K562 (cell line): ENCODE measurements at regions not wholly inside any gene's neighbourhood (a gene's known extent, or its start where the extent isn't known, plus 50 kb on each side); places are given as distances from the start of the nearest gene placed in this dataset.

Experiments used
- ATAC-seq: fragments of 200-7000 bp; cut with Tn5 transposase; 3 replicates; pipeline ENCODE4 v1.9.1; 2020; ENCODE audit warnings: moderate library complexity
- BruUV-seq: library from RNA; stranded (reverse); fragments of 400-500 nt; replicated peaks from 2 replicates; lab custom pipeline; 2021; lab: Mats Ljungman, UMichigan
- CTCF ChIA-PET: fragments of 300-600 bp; formaldehyde crosslinking; extraction: SDS; loops from one replicate; lab custom pipeline; 2021; ENCODE audit warnings: low intra/inter-chr PET ratio; lab: Yijun Ruan, JAX
- POLR2A ChIA-PET: fragments of 300-600, 350-650 bp; sonication (Branson Sonifier 250); formaldehyde crosslinking; extraction: SDS; loops from one replicate; lab custom pipeline; 2021; ENCODE audit warnings: antibody characterized with exemption, inconsistent platforms; lab: Yijun Ruan, JAX
- DNase-seq, 4 experiments: peaks; one replicate each; pipeline versions ENCODE4 v3.0.0 to v3.0.0-alpha.2; 2011 to 2018; ENCODE audit warnings: low spot score in 3 of 4, mixed read lengths in 3 of 4; ENCODE audit errors: extremely low read depth in 1 of 4
- FAIRE-seq: peaks from 2 replicates; lab custom pipeline; 2011; peaks lifted over from hg19 to GRCh38; lab: Jason Lieb, UNC
- H2AFZ ChIP-seq: 2 replicates; pipeline ENCODE4 v1.6.0; 2011; ENCODE audit warnings: low read depth, low read length, control low read depth, inconsistent platforms
- H3K27ac ChIP-seq: fragments of 200-600 bp; 3 replicates; pipeline ENCODE4 v1.8.0; 2011; ENCODE audit warnings: low read depth, mild to moderate bottlenecking, control low read depth, inconsistent platforms, low read length, moderate library complexity, mixed read lengths; ENCODE audit errors: extremely low read depth
- H3K27me3 ChIP-seq, 2 experiments: fragments of 300-600 bp in 1 of 2; 2 replicates in 1 of 2; 3 replicates in 1 of 2; pipeline versions ENCODE4 v1.6.0 to v1.8.0; 2011; ENCODE audit warnings: inconsistent platforms in 2 of 2, low read length in 2 of 2, mild to moderate bottlenecking in 1 of 2, mixed read lengths in 1 of 2, moderate library complexity in 1 of 2; ENCODE audit not compliant: control insufficient read depth in 2 of 2, insufficient read depth in 2 of 2
- H3K36me3 ChIP-seq: fragments of 300-600 bp; 3 replicates; pipeline ENCODE4 v1.8.0; 2011; ENCODE audit warnings: mild to moderate bottlenecking, low read length, inconsistent platforms; ENCODE audit not compliant: control insufficient read depth, insufficient read depth
- H3K4me1 ChIP-seq, 2 experiments: fragments of 200-600 bp in 1 of 2; replicated peaks in 1 of 2; 2 replicates in 1 of 2; 3 replicates in 1 of 2; pipeline versions ENCODE4 v1.5.1 to v1.8.0; 2011; ENCODE audit warnings: inconsistent platforms in 2 of 2, low read length in 2 of 2, mild to moderate bottlenecking in 1 of 2, mixed read lengths in 1 of 2, moderate library complexity in 1 of 2; ENCODE audit not compliant: control insufficient read depth in 2 of 2, insufficient read depth in 2 of 2
- H3K4me2 ChIP-seq: 2 replicates; pipeline ENCODE4 v1.6.1; 2011; ENCODE audit warnings: low read length, control low read depth, inconsistent platforms, mixed read lengths; ENCODE audit not compliant: insufficient read depth
- H3K4me3 ChIP-seq: fragments of 200-600 bp; sonication (generic), shearing (Covaris generic); 2 replicates; pipeline ENCODE4 v1.5.1; 2016; ENCODE audit warnings: control low read depth, inconsistent platforms
- H3K79me2 ChIP-seq: fragments of 200-600 bp; 3 replicates; pipeline ENCODE4 v1.8.0; 2011; ENCODE audit warnings: low read length, inconsistent platforms; ENCODE audit not compliant: control insufficient read depth, insufficient read depth
- H3K9ac ChIP-seq, 2 experiments: 2 replicates each; pipeline versions ENCODE4 v1.6.0 to v1.6.1; 2011; ENCODE audit warnings: low read depth in 2 of 2, low read length in 2 of 2, control low read depth in 1 of 2, inconsistent platforms in 1 of 2, mild to moderate bottlenecking in 1 of 2, mixed read lengths in 1 of 2; ENCODE audit not compliant: insufficient read depth in 1 of 2
- H3K9me1 ChIP-seq: one replicate; pipeline ENCODE4 v1.6.0; 2011; ENCODE audit warnings: inconsistent platforms, mild to moderate bottlenecking, low read length, moderate library complexity; ENCODE audit not compliant: control insufficient read depth, insufficient read depth
- H3K9me3 ChIP-seq: replicated peaks from 2 replicates; pipeline ENCODE4 v1.5.1; 2011; ENCODE audit warnings: low read depth, low read length, inconsistent platforms; ENCODE audit not compliant: control insufficient read depth, insufficient read depth
- H4K20me1 ChIP-seq: replicated peaks from 2 replicates; pipeline ENCODE4 v1.6.1; 2011; ENCODE audit warnings: low read length, inconsistent platforms, mixed read lengths; ENCODE audit not compliant: control insufficient read depth, insufficient read depth
- HEY1 ChIP-seq: fragments of 250-450 bp; sonication (Bioruptor Pico); IDR thresholded peaks from 2 replicates; pipeline ENCODE4 v1.5.0; 2020; ENCODE audit warnings: mild to moderate bottlenecking, moderate library complexity, borderline replicate concordance
- MEF2A ChIP-seq: IDR thresholded peaks from 2 replicates; pipeline ENCODE4 v1.6.1; 2011; ENCODE audit warnings: low read depth, mild to moderate bottlenecking, low read length, moderate library complexity; ENCODE audit not compliant: control insufficient read depth
- NR1H2 ChIP-seq: sonication (generic); formaldehyde crosslinking; IDR thresholded peaks from 2 replicates; pipeline ENCODE4 v1.4.0; 2020; ENCODE audit warnings: mild to moderate bottlenecking, missing genetic modification reagents
- PCBP2 ChIP-seq: fragments of 200-400 bp; formaldehyde crosslinking; IDR thresholded peaks from 2 replicates; pipeline ENCODE4 v1.6.1; 2018; ENCODE audit warnings: low read length, low read depth, mild to moderate bottlenecking, moderate library complexity; ENCODE audit not compliant: poor library complexity, severe bottlenecking
- RBFOX2 ChIP-seq: fragments of 200-400 bp; formaldehyde crosslinking; IDR thresholded peaks from 2 replicates; pipeline ENCODE4 v1.6.1; 2017; ENCODE audit warnings: low read depth, mild to moderate bottlenecking, low read length, moderate library complexity
- SRSF3 ChIP-seq: fragments of 200-400 bp; formaldehyde crosslinking; IDR thresholded peaks from 2 replicates; pipeline ENCODE4 v1.6.1; 2016; ENCODE audit warnings: mild to moderate bottlenecking, low read length, moderate library complexity; ENCODE audit not compliant: insufficient read depth
- TRIM28 ChIP-seq: fragments of 450-650 bp; IDR thresholded peaks from 2 replicates; pipeline ENCODE4 v1.6.1; 2017
- XRCC4 ChIP-seq: IDR thresholded peaks from one replicate; pipeline ENCODE4 v1.6.1; 2011; ENCODE audit not compliant: insufficient read depth, insufficient read length; ENCODE audit errors: extremely low read depth
- ZNF79 ChIP-seq: fragments of 250-450 bp; sonication (Bioruptor Pico); IDR thresholded peaks from 2 replicates; pipeline ENCODE4 v1.4.0; 2020; ENCODE audit warnings: low read depth, mild to moderate bottlenecking, moderate library complexity
- WGBS: fragments of 100-300 bp; shearing (Covaris generic); methylation state at CpG from one replicate; pipeline ENCODE4 v1.1.6; 2016; ENCODE audit warnings: low coverage, mixed read lengths; ENCODE audit not compliant: insufficient coverage; ENCODE audit errors: missing lambda C conversion rate; 5-methylcytosine and 5-hydroxymethylcytosine counted together
- in situ Hi-C: fragments of 300-500 bp; cut with MboI; formaldehyde crosslinking; loops from 4 replicates; pipeline ENCODE4 v1.15.0; 2018; ENCODE audit warnings: inconsistent platforms, mixed read lengths
- intact Hi-C: fragments of 100-400 bp; cut with micrococcal nuclease; formaldehyde crosslinking; loops from 2 replicates; pipeline ENCODE4 v1.14.2; 2022
- TF ChIP-seq, protein P1 (sequence below), 2 experiments: fragments of 150-350 bp in 1 of 2; IDR thresholded peaks; 2 replicates each; pipeline ENCODE4 v1.6.1; 2012 to 2016; ENCODE audit warnings: low read depth in 2 of 2, low read length in 2 of 2, mild to moderate bottlenecking in 1 of 2, moderate library complexity in 1 of 2
- TF ChIP-seq, protein P2 (sequence below): fragments of 450-650 bp; IDR thresholded peaks from 2 replicates; pipeline ENCODE4 v1.6.1; 2017; ENCODE audit warnings: antibody characterized with exemption, mild to moderate bottlenecking
- TF ChIP-seq, protein P3 (sequence below): sonication (generic); formaldehyde crosslinking; IDR thresholded peaks from 2 replicates; pipeline ENCODE4 v1.4.0; 2020; ENCODE audit warnings: mild to moderate bottlenecking, missing genetic modification reagents

DNA sequence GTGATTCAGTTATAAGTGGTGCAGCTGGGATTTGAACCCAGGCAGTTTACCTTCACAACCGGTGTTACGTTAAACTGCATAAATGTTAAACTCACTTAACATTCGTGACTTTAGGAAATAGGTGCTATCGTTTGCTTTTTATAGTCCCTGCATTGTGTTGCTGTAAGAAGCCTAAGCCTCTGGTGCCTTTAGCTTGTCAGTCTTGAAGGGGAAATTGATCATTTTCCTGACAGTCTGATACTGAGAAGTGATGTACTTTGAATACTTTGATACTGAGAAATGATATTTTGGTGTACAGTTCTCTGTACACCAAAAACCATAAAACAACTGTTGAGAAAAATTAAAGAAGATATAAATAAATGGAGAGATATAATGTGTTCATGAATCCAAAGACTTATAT is 52.5 kb upstream of the NEDD9 start:
- H3K4me1 ChIP-seq: no peaks in the 10 kb centered on the region
- no peak overlapping the region for H2AFZ ChIP-seq
- peaks cover 0 to 11% of the 10 kb centered on the region in 2 experiments; a peak in 3 of 5 replicates for H3K27me3 ChIP-seq
- H3K36me3 ChIP-seq: no peaks in the 10 kb centered on the region
- H3K4me3 ChIP-seq: no peak overlapping the region
- in situ Hi-C loops (no loop called here), intact Hi-C loops (loop anchor here (1.0 kb wide), 1 partner anchor 25 kb away; no protein-coding TSS in a partner anchor)
- no peak overlapping the region for H3K4me2 ChIP-seq
- ChIA-PET POLR2A (no interaction called here), CTCF (interaction anchor here (0.6 kb wide), 1 partner anchor 18 kb away, joined by 3 read pairs; no protein-coding TSS in a partner anchor)
- H3K9ac ChIP-seq: no peak overlapping the region
- H4K20me1 ChIP-seq: no peaks in the 10 kb centered on the region; the same call in 1 of the 2 replicates
- FAIRE-seq (no peak), DNase-seq (no peak), ATAC-seq (no peak)
- H3K27ac ChIP-seq: no peak overlapping the region
- no peaks in the 10 kb centered on the region for H3K9me1 ChIP-seq
- 0% methylated on average over 4 of the region's 4 CpGs for WGBS
- no peaks in the 10 kb centered on the region for H3K9me3 ChIP-seq
- no TSS peak for BruUV-seq
- no peaks in the 10 kb centered on the region for H3K79me2 ChIP-seq
- TF ChIP-seq ZNF79 (CRISPR knock-in tag): no peak
- TF ChIP-seq RBFOX2: no peak
- TF ChIP-seq HEY1 (CRISPR knock-in tag): no peak
- TF ChIP-seq, protein P1, sequence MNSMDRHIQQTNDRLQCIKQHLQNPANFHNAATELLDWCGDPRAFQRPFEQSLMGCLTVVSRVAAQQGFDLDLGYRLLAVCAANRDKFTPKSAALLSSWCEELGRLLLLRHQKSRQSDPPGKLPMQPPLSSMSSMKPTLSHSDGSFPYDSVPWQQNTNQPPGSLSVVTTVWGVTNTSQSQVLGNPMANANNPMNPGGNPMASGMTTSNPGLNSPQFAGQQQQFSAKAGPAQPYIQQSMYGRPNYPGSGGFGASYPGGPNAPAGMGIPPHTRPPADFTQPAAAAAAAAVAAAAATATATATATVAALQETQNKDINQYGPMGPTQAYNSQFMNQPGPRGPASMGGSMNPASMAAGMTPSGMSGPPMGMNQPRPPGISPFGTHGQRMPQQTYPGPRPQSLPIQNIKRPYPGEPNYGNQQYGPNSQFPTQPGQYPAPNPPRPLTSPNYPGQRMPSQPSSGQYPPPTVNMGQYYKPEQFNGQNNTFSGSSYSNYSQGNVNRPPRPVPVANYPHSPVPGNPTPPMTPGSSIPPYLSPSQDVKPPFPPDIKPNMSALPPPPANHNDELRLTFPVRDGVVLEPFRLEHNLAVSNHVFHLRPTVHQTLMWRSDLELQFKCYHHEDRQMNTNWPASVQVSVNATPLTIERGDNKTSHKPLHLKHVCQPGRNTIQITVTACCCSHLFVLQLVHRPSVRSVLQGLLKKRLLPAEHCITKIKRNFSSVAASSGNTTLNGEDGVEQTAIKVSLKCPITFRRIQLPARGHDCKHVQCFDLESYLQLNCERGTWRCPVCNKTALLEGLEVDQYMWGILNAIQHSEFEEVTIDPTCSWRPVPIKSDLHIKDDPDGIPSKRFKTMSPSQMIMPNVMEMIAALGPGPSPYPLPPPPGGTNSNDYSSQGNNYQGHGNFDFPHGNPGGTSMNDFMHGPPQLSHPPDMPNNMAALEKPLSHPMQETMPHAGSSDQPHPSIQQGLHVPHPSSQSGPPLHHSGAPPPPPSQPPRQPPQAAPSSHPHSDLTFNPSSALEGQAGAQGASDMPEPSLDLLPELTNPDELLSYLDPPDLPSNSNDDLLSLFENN (IDR thresholded peaks at IDR 0.05; ENCODE audit: low read depth in 2 of 2, low read length in 2 of 2): no peak
- TF ChIP-seq SRSF3: no peak
- TF ChIP-seq TRIM28: no peak
- TF ChIP-seq PCBP2: no peak
- no peak for TF ChIP-seq XRCC4
- no peak for TF ChIP-seq MEF2A
- no peak for TF ChIP-seq NR1H2 (CRISPR knock-in tag)
- TF ChIP-seq, protein P2, sequence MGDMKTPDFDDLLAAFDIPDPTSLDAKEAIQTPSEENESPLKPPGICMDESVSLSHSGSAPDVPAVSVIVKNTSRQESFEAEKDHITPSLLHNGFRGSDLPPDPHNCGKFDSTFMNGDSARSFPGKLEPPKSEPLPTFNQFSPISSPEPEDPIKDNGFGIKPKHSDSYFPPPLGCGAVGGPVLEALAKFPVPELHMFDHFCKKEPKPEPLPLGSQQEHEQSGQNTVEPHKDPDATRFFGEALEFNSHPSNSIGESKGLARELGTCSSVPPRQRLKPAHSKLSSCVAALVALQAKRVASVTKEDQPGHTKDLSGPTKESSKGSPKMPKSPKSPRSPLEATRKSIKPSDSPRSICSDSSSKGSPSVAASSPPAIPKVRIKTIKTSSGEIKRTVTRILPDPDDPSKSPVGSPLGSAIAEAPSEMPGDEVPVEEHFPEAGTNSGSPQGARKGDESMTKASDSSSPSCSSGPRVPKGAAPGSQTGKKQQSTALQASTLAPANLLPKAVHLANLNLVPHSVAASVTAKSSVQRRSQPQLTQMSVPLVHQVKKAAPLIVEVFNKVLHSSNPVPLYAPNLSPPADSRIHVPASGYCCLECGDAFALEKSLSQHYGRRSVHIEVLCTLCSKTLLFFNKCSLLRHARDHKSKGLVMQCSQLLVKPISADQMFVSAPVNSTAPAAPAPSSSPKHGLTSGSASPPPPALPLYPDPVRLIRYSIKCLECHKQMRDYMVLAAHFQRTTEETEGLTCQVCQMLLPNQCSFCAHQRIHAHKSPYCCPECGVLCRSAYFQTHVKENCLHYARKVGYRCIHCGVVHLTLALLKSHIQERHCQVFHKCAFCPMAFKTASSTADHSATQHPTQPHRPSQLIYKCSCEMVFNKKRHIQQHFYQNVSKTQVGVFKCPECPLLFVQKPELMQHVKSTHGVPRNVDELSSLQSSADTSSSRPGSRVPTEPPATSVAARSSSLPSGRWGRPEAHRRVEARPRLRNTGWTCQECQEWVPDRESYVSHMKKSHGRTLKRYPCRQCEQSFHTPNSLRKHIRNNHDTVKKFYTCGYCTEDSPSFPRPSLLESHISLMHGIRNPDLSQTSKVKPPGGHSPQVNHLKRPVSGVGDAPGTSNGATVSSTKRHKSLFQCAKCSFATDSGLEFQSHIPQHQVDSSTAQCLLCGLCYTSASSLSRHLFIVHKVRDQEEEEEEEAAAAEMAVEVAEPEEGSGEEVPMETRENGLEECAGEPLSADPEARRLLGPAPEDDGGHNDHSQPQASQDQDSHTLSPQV: no peak
- TF ChIP-seq, protein P3, sequence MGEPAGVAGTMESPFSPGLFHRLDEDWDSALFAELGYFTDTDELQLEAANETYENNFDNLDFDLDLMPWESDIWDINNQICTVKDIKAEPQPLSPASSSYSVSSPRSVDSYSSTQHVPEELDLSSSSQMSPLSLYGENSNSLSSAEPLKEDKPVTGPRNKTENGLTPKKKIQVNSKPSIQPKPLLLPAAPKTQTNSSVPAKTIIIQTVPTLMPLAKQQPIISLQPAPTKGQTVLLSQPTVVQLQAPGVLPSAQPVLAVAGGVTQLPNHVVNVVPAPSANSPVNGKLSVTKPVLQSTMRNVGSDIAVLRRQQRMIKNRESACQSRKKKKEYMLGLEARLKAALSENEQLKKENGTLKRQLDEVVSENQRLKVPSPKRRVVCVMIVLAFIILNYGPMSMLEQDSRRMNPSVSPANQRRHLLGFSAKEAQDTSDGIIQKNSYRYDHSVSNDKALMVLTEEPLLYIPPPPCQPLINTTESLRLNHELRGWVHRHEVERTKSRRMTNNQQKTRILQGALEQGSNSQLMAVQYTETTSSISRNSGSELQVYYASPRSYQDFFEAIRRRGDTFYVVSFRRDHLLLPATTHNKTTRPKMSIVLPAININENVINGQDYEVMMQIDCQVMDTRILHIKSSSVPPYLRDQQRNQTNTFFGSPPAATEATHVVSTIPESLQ (CRISPR knock-in tag): no peak
